GM10266 (cell line): ENCODE measurements at regions not wholly inside any gene's neighbourhood (a gene's known extent, or its start where the extent isn't known, plus 50 kb on each side); places are given as distances from the start of the nearest gene placed in this dataset.
"Not testable (repeated sequence)": the region's sequence is repeated elsewhere in the genome, so short reads cannot be mapped to it uniquely, and the experiment has no call there.

Source experiments
- DNase-seq: peaks from one replicate; pipeline ENCODE4 v3.0.0; 2012; ENCODE audit errors: extremely low spot score
- TF ChIP-seq, protein P1 (sequence below): IDR thresholded peaks from 2 replicates; pipeline ENCODE4 v1.5.1; 2012; ENCODE audit warnings: mild to moderate bottlenecking, low read depth; ENCODE audit not compliant: control insufficient read depth, insufficient read depth; ENCODE audit errors: missing control alignments

DNA sequence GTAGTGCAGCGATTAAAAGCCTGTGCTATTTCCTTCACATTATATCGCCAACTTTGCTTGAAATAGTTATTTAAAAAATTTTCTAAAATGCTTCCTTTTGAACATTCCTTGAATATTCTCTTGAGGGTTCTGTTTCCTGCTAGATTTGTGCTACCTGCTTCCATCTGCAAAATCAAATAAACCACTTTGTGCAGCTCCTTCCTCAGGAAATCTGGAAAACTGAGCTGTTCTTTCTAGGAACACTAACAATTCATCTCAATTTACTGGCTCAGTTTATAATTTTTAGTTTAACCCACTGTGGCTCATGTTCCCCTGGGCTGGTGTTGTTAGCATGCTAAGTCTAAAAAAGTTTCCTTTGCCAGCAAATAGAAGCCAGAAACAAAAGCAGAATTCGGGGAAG is 88.1 kb upstream of the LCORL start:
- no peak for DNase-seq
- TF ChIP-seq, protein P1, sequence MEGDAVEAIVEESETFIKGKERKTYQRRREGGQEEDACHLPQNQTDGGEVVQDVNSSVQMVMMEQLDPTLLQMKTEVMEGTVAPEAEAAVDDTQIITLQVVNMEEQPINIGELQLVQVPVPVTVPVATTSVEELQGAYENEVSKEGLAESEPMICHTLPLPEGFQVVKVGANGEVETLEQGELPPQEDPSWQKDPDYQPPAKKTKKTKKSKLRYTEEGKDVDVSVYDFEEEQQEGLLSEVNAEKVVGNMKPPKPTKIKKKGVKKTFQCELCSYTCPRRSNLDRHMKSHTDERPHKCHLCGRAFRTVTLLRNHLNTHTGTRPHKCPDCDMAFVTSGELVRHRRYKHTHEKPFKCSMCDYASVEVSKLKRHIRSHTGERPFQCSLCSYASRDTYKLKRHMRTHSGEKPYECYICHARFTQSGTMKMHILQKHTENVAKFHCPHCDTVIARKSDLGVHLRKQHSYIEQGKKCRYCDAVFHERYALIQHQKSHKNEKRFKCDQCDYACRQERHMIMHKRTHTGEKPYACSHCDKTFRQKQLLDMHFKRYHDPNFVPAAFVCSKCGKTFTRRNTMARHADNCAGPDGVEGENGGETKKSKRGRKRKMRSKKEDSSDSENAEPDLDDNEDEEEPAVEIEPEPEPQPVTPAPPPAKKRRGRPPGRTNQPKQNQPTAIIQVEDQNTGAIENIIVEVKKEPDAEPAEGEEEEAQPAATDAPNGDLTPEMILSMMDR, result no peak

DNA sequence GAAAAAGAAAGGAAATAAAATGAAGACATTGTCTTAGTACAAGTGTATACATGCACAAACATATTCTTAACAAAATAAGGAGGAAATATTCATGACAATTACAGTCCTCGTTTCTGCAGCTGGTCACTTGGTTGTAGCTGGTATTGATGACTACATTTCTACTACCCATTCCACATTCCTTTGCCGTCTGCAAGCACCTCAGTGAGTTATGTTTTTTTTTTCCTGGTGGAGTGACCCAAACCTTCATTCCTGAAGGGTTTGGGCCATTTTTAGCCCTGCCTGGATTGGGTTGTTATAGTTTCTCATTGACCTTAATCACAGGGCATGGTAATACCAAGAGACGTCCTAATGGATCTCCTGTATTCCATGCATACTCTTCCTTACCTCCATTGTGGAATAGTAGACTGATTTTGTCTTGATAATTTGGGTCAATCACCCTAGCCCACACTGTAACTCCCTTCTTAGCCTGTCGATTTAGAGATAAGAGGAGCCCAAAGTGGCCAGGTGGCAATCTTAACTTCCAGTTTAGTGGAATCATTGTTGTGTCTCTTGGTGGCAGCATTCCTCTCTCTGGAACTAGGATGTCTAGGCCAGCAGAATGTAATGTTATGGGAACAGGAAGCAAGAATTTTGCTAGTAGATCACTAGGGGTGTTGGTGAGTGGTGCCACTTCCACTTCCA is 86.4 kb upstream of the LCORL start:
- DNase-seq, result not testable (repeated sequence)

- TF ChIP-seq, protein P1, result no peak
- no peak for DNase-seq
These were observed 85.1 kb upstream of the LCORL start for GRCh38 chr4:18106620-18107019.

- DNase-seq, result no peak
- TF ChIP-seq, protein P1, result no peak
These were observed 83.8 kb upstream of the LCORL start for GRCh38 chr4:18105030-18106011.

GRCh38 chr4:18103876-18104605 is 82.5 kb upstream of the LCORL start:
- DNase-seq, result no peak
- TF ChIP-seq, protein P1, result no peak

GRCh38 chr4:18100657-18101056 is 79.1 kb upstream of the LCORL start:
- DNase-seq, result no peak
- TF ChIP-seq, protein P1, result no peak

DNA sequence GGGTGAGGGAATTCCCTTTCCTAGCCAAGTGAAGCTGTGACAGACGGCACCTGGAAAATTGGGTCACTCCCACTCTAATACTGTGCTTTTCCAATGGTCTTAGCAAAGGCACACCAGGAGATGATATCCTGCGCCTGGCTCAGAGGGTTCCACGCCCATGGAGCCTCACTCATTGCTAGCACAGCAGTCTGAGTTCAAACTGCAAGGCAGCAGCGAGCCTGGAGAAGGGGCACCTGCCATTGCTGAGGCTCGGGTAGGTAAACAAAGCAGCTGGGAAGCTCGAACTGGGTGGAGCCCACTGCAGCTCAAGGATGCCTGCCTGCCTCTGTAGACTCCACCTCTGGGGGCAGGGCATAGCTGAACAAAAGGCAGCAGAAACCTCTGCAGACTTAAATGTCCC is 68.9 kb upstream of the LCORL start:
- not testable (repeated sequence) for DNase-seq

DNA sequence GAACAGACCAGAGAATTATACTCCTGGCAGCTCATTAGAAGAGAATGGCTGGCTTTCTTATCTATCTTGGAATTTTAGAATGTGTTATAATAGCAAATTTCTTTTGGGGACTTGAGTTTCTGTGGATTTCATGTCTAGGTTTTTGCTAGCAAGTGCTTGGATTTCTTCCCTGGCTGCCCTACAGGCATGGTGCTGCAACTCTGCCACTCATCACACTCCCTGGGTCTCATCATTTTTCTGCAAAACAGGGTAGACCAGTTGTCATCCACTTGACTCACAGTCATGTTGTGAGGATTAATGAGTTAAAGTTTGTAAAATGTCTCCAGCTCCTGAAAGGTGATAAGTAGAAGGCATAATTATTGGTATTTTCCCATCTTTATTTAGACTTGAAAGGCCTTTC is 60.7 kb upstream of the LCORL start:
- no peak for DNase-seq
- TF ChIP-seq, protein P1, result no peak
